Tibial nerve (tissue), 4 donors: ENCODE measurements at regions not wholly inside any gene's neighbourhood (a gene's known extent, or its start where the extent isn't known, plus 50 kb on each side); places are given as distances from the start of the nearest gene placed in this dataset.

Experiments used
- DNase-seq, 2 donors: peaks; one replicate each; pipeline ENCODE4 v3.0.0-alpha.2; 2019; ENCODE audit warnings: low spot score in 2 of 2
- H3K27ac ChIP-seq, 4 donors: fragments of 200-600 bp; sonication (generic) in 3 of 4; one replicate each; pipeline ENCODE4 v1.5.1; 2017 to 2019; ENCODE audit warnings: mild to moderate bottlenecking in 1 of 4
- H3K27me3 ChIP-seq, 2 donors: fragments of 200-600 bp; sonication (generic) in 1 of 2; one replicate each; pipeline versions ENCODE4 v1.5.1 to v1.6.0; 2017 to 2019
- H3K36me3 ChIP-seq, 3 donors: fragments of 200-600 bp; sonication (generic); one replicate each; pipeline ENCODE4 v1.5.1; 2018 to 2019
- H3K4me1 ChIP-seq, 4 donors: fragments of 200-600 bp; sonication (generic) in 3 of 4; one replicate each; pipeline ENCODE4 v1.5.1; 2017 to 2019
- H3K4me3 ChIP-seq, 4 donors: fragments of 200-600 bp; sonication (generic) in 3 of 4; one replicate each; pipeline ENCODE4 v1.5.1; 2017 to 2019; ENCODE audit warnings: mild to moderate bottlenecking in 1 of 4, moderate library complexity in 1 of 4
- H3K9me3 ChIP-seq, 4 donors: fragments of 200-600 bp; sonication (generic) in 3 of 4; one replicate each; pipeline ENCODE4 v1.5.1; 2017 to 2019
- EP300 ChIP-seq, 2 donors: sonication (generic); formaldehyde crosslinking; IDR thresholded peaks; one replicate each; pipeline ENCODE4 v1.6.1; 2017; ENCODE audit warnings: antibody characterized with exemption in 2 of 2, mild to moderate bottlenecking in 1 of 2
- POLR2A ChIP-seq, 2 donors: fragments of 450-650 bp; IDR thresholded peaks; one replicate each; pipeline ENCODE4 v1.6.1; 2017; ENCODE audit warnings: antibody characterized with exemption in 2 of 2, mild to moderate bottlenecking in 2 of 2, moderate library complexity in 2 of 2
- WGBS, 2 donors: methylation state at CpG; one replicate each; pipeline ENCODE4 v1.1.5; 2018; 5-methylcytosine and 5-hydroxymethylcytosine counted together
- TF ChIP-seq, protein P1 (sequence below), 5 experiments: fragments of 200-600 bp in 3 of 5; fragments of 450-650 bp in 2 of 5; sonication (generic) in 3 of 5; IDR thresholded peaks; one replicate each; pipeline ENCODE4 v1.5.1; 2016 to 2019; ENCODE audit warnings: antibody characterized with exemption in 5 of 5, mild to moderate bottlenecking in 3 of 5, moderate library complexity in 2 of 5

DNA sequence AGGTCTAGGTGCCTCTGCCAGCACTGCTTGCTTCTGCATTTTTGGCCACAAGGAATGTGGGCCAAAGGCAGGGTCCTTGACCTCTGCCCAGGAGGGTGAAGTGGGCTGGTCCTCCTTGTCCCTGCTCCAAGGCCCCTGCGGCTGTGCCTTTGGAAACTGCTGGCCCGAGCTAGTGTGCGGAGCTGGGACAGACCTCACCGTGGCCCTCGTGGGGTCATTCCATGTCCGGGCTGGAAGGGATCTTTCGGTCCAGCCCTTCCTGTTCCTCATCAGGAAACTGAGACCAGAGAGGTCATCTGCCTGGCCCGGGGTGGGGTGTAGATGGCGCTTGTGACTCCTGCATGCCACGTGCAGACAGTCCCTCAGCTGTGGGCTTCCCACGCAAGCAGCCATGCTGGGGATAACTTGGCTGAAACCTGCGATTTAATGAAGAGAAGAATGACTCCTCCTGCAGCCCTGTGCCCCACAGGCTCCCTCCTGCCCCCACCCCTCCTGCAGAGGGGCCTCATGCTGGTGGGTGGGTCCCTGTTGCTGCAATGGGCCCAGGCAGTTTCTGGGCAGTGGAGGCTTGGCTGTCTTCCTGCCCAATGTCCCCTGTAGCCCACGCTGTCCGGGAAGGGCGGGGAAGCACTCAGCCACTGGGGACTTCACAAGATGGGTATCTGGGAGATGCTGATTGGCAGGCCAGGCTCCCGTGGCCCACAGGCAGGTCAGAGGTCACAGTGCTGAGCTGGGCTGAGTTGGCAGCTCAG is 245.2 kb downstream of the SEC14L1 start:
- DNase-seq = no peak
- no peaks in the 10 kb centered on the region for H3K27me3 ChIP-seq
- 15 to 16% methylated on average over 14 to 15 of the region's 16 CpGs for WGBS, 2 donors
- H3K36me3 ChIP-seq = no peaks in the 10 kb centered on the region
- TF ChIP-seq EP300 (IDR thresholded peaks at IDR 0.05) (peak in 1 of 2 donors; percentile 84), POLR2A (IDR thresholded peaks at IDR 0.05) (no peak)
- TF ChIP-seq, protein P1, sequence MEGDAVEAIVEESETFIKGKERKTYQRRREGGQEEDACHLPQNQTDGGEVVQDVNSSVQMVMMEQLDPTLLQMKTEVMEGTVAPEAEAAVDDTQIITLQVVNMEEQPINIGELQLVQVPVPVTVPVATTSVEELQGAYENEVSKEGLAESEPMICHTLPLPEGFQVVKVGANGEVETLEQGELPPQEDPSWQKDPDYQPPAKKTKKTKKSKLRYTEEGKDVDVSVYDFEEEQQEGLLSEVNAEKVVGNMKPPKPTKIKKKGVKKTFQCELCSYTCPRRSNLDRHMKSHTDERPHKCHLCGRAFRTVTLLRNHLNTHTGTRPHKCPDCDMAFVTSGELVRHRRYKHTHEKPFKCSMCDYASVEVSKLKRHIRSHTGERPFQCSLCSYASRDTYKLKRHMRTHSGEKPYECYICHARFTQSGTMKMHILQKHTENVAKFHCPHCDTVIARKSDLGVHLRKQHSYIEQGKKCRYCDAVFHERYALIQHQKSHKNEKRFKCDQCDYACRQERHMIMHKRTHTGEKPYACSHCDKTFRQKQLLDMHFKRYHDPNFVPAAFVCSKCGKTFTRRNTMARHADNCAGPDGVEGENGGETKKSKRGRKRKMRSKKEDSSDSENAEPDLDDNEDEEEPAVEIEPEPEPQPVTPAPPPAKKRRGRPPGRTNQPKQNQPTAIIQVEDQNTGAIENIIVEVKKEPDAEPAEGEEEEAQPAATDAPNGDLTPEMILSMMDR (IDR thresholded peaks at IDR 0.05) = no peak
- peaks cover 0 to 97% (median 92%) of the 10 kb centered on the region in 4 donors for H3K4me1 ChIP-seq
- H3K4me3 ChIP-seq = no peak overlapping the region
- H3K9me3 ChIP-seq = no peaks in the 10 kb centered on the region
- peak overlapping the region; percentile 64 to 93 (median 84) for H3K27ac ChIP-seq

- Histone ChIP-seq H3K9me3 (no peaks in the 10 kb centered on the region), H3K27ac (peak overlapping the region; percentile 64 to 93 (median 84)), H3K4me3 (no peak overlapping the region), H3K4me1 (peaks cover 0 to 97% (median 92%) of the 10 kb centered on the region in 4 donors), H3K27me3 (no peaks in the 10 kb centered on the region), H3K36me3 (no peaks in the 10 kb centered on the region)
- TF ChIP-seq, protein P1 (IDR thresholded peaks at IDR 0.05) = no peak
- TF ChIP-seq POLR2A (IDR thresholded peaks at IDR 0.05) = no peak
- no peak for TF ChIP-seq EP300 (IDR thresholded peaks at IDR 0.05)
- 74 to 79% methylated on average over 8 of the region's 8 CpGs for WGBS, 2 donors
- DNase-seq = no peak
Measured at GRCh38 chr17:77386502-77387192, 245.9 kb downstream of the SEC14L1 start.

- no peaks in the 10 kb centered on the region for H3K36me3 ChIP-seq
- no peak overlapping the region for H3K4me3 ChIP-seq
- H3K27ac ChIP-seq = peak overlapping the region in 3 of 4 donors; percentile 80 to 93 (median 90)
- H3K27me3 ChIP-seq = no peaks in the 10 kb centered on the region
- WGBS, 2 donors = 55 to 70% methylated on average over 9 to 14 of the region's 14 CpGs
- DNase-seq = no peak
- no peaks in the 10 kb centered on the region for H3K9me3 ChIP-seq
- H3K4me1 ChIP-seq = peaks cover 0 to 97% (median 92%) of the 10 kb centered on the region in 4 donors
- TF ChIP-seq, protein P1 (IDR thresholded peaks at IDR 0.05) = no peak
- no peak for TF ChIP-seq EP300 (IDR thresholded peaks at IDR 0.05)
- no peak for TF ChIP-seq POLR2A (IDR thresholded peaks at IDR 0.05)
Measured at GRCh38 chr17:77387891-77388290, 247.1 kb downstream of the SEC14L1 start.

GRCh38 chr17:77388384-77389306 is 247.9 kb downstream of the SEC14L1 start:
- no peak for DNase-seq
- peaks cover 0 to 97% (median 91%) of the 10 kb centered on the region in 4 donors for H3K4me1 ChIP-seq
- 29 to 39% methylated on average over 26 to 29 of the region's 29 CpGs for WGBS, 2 donors

More at GRCh38 chr17:77388384-77389306, 247.9 kb downstream of the SEC14L1 start:
- TF ChIP-seq, protein P1 (IDR thresholded peaks at IDR 0.05) = no peak
- no peak for TF ChIP-seq EP300 (IDR thresholded peaks at IDR 0.05)
- TF ChIP-seq POLR2A (IDR thresholded peaks at IDR 0.05) = no peak
- Histone ChIP-seq H3K4me3 (no peak overlapping the region), H3K36me3 (no peaks in the 10 kb centered on the region), H3K27ac (peak overlapping the region; percentile 42 to 93 (median 85)), H3K9me3 (no peaks in the 10 kb centered on the region), H3K27me3 (no peaks in the 10 kb centered on the region)
